Colonic mucosa (tissue), 4 donors: ENCODE measurements at regions not wholly inside any gene's neighbourhood (a gene's known extent, or its start where the extent isn't known, plus 50 kb on each side); places are given as distances from the start of the nearest gene placed in this dataset.
"Not testable (repeated sequence)": the region's sequence is repeated elsewhere in the genome, so short reads cannot be mapped to it uniquely, and the experiment has no call there.

Experiments
- DNase-seq: peaks from one replicate; pipeline ENCODE4 v3.0.0-alpha.2; 2020
- H3K27ac ChIP-seq: fragments of 200-600 bp; one replicate; pipeline ENCODE4 v1.8.0; 2021
- H3K27me3 ChIP-seq: fragments of 200-600 bp; one replicate; pipeline ENCODE4 v1.8.0; 2021
- H3K36me3 ChIP-seq: fragments of 200-600 bp; one replicate; pipeline ENCODE4 v1.8.0; 2021
- H3K4me1 ChIP-seq: fragments of 200-600 bp; one replicate; pipeline ENCODE4 v1.8.0; 2021; ENCODE audit warnings: mild to moderate bottlenecking
- H3K4me3 ChIP-seq: fragments of 200-600 bp; one replicate; pipeline ENCODE4 v1.8.0; 2021
- H3K9ac ChIP-seq, 2 donors: one replicate each; pipeline ENCODE4 v1.7.0; 2013; ENCODE audit warnings: control low read depth in 2 of 2, low read depth in 2 of 2, low read length in 2 of 2
- H3K9me3 ChIP-seq: fragments of 200-600 bp; one replicate; pipeline ENCODE4 v1.8.0; 2021
- CTCF ChIP-seq: fragments of 200-600 bp; IDR thresholded peaks from one replicate; pipeline ENCODE4 v1.8.0; 2022; ENCODE audit warnings: antibody characterized with exemption, mild to moderate bottlenecking
- intact Hi-C: fragments of 100-400 bp; cut with DNase I; formaldehyde crosslinking; loops from one replicate; pipeline ENCODE4 v1.14.1; 2022
- donor health status: healthy.
- donor health status: DM: no; HTN: no; CAD: no.
- donor health status: DM: no; HTN: no; CAD: no.

GRCh38 chr22:16911340-16911739, 86.1 kb upstream of the XKR3 start:
- not testable (repeated sequence) for H3K4me3 ChIP-seq, H3K4me1 ChIP-seq, H3K9me3 ChIP-seq, DNase-seq, H3K27me3 ChIP-seq, H3K36me3 ChIP-seq, H3K27ac ChIP-seq, H3K9ac ChIP-seq
- intact Hi-C loops, result loop anchor here (10.0 kb wide), 1 partner anchor 143 kb away; no protein-coding TSS in a partner anchor

GRCh38 chr22:16902051-16902450, 76.8 kb upstream of the XKR3 start:
- H3K36me3 ChIP-seq, H3K4me3 ChIP-seq, intact Hi-C loops, H3K9ac ChIP-seq, H3K4me1 ChIP-seq, H3K9me3 ChIP-seq, H3K27me3 ChIP-seq, H3K27ac ChIP-seq, DNase-seq: not testable (repeated sequence)

DNA sequence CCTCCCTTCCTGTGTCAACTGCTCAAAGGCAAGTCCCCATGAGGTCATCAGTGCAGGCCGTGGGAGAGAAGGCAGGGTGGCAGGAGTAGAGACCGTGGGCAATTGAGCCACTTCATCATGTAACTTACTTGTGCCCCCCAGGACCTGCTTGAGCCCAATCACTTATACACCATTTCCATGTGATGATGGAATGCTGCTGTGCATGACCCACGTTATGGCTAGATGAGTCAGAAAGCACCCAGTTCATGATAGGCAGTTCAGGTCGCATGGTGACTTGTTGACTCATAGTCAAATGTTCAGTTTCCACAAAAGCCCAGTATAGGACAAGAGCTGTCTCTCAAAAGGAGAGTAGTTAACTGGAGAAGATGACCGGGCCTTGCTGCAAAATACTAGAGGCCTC, 76.4 kb upstream of the XKR3 start:
- intact Hi-C loops, H3K4me3 ChIP-seq, H3K4me1 ChIP-seq, H3K27ac ChIP-seq, H3K9ac ChIP-seq, H3K9me3 ChIP-seq, H3K27me3 ChIP-seq, DNase-seq, H3K36me3 ChIP-seq: not testable (repeated sequence)

DNA sequence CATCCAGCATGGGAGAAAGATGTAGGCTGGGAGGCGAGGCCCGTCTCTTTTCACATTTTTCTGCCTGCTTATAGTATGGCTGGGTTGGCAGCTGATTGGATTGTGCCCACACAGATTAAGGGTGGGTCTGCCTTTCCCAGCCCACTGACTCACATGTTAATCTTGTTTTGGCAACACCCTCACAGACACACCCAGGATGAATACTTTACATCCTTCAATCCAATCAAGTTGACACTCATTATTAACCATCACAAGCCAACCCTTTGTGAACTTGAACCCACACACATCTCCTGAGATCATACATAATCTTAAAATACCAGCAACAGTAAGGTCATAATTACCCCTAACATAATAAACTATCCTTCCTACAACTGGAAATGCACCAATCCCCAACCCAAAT, 74.1 kb upstream of the XKR3 start:
- H3K4me3 ChIP-seq, intact Hi-C loops, H3K9me3 ChIP-seq, H3K4me1 ChIP-seq, H3K9ac ChIP-seq, H3K27ac ChIP-seq, H3K36me3 ChIP-seq, H3K27me3 ChIP-seq, DNase-seq: not testable (repeated sequence)

DNA sequence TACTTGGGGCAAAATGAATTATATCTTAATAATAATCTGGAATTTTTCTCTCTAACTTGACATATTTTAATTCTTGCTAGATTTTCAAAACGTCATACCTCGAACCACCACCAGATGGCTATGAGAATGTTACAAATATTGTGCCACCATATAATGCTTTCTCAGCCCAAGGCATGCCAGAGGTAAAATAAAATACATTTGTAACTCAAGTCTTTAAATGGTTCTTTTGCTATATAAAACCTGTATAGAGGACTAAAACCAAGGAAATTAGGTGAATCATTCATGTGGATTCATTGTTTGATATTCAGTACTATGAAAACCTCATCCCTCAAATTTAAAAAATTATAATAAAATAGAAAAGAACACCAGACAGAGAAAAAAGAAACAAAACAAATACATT, 72.2 kb upstream of the XKR3 start:
- H3K4me3 ChIP-seq, H3K27ac ChIP-seq, H3K9me3 ChIP-seq, H3K36me3 ChIP-seq, intact Hi-C loops, H3K4me1 ChIP-seq, H3K9ac ChIP-seq, DNase-seq, H3K27me3 ChIP-seq: not testable (repeated sequence)

DNA sequence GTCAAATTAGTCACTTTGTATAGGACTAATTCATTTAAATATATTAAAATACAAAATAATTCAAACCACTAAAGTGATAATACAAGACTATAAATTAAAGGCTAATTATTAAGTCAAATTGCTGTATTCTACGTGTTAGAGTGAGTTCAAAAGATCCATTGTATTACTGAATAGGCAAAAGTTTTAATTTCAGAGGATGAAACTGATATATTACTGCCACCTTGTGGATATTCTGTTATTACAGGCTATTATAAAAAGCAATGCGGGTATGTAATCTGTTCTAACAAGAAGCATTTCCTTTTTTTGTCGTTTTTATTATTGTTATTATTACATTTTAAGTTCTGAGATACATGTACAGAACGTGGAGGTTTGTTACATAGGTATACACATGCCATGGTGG, 66.7 kb upstream of the XKR3 start:
- H3K27ac ChIP-seq, H3K36me3 ChIP-seq, H3K9ac ChIP-seq, intact Hi-C loops, H3K4me1 ChIP-seq, H3K9me3 ChIP-seq, H3K27me3 ChIP-seq, H3K4me3 ChIP-seq, DNase-seq: not testable (repeated sequence)
- peak; percentile 29 for TF ChIP-seq CTCF

DNA sequence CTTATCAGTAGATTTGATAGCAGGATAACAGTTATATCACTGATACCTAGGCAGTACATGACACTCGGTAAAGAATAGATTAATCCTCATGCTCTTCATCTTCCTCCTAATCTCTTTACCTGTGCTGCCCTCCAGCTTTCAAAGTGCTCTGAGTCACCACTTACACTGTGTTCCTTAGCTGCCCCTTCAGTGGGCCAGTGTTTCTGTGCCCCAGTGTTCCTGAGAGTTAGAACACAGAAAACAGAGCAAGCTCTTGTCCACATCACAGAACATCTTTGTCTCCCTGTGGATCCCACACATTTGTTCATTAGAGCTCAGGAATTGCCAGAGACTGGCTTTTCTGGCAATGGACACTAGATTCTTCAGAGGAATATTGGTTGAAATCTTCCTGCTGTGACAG, 51.1 kb upstream of the XKR3 start:
- H3K4me1 ChIP-seq, H3K9ac ChIP-seq, H3K9me3 ChIP-seq, intact Hi-C loops, H3K4me3 ChIP-seq, H3K27me3 ChIP-seq, DNase-seq, H3K36me3 ChIP-seq, H3K27ac ChIP-seq: not testable (repeated sequence)
